Trophoblast cell (in vitro differentiated cells and primary cell): ENCODE measurements at regions not wholly inside any gene's neighbourhood (a gene's known extent, or its start where the extent isn't known, plus 50 kb on each side); places are given as distances from the start of the nearest gene placed in this dataset.
"Not testable (repeated sequence)": the region's sequence is repeated elsewhere in the genome, so short reads cannot be mapped to it uniquely, and the experiment has no call there.

Experiments
- DNase-seq, 2 donors: peaks; one replicate each; pipeline ENCODE4 v3.0.0-alpha.2; 2016
- H2AFZ ChIP-seq: 2 replicates; pipeline ENCODE4 v1.6.1; 2013; ENCODE audit warnings: low read length, moderate library complexity, mild to moderate bottlenecking; ENCODE audit not compliant: insufficient read depth, poor library complexity
- H2AK5ac ChIP-seq: 2 replicates; pipeline ENCODE4 v1.6.1; 2013; ENCODE audit warnings: mild to moderate bottlenecking, low read length
- H2BK120ac ChIP-seq: 2 replicates; pipeline ENCODE4 v1.6.1; 2013; ENCODE audit warnings: low read length, mild to moderate bottlenecking, moderate library complexity; ENCODE audit not compliant: insufficient read depth, poor library complexity
- H2BK12ac ChIP-seq: 2 replicates; pipeline ENCODE4 v1.6.1; 2013; ENCODE audit warnings: mild to moderate bottlenecking, low read length, moderate library complexity
- H2BK5ac ChIP-seq: 2 replicates; pipeline ENCODE4 v1.6.1; 2013; ENCODE audit warnings: low read length, low read depth, moderate library complexity, mild to moderate bottlenecking; ENCODE audit not compliant: poor library complexity
- H3K14ac ChIP-seq: 2 replicates; pipeline ENCODE4 v1.6.1; 2013; ENCODE audit warnings: mild to moderate bottlenecking, low read length
- H3K18ac ChIP-seq: 2 replicates; pipeline ENCODE4 v1.6.1; 2013; ENCODE audit warnings: mild to moderate bottlenecking, low read length
- H3K23ac ChIP-seq: 2 replicates; pipeline ENCODE4 v1.6.1; 2013; ENCODE audit warnings: low read length
- H3K27ac ChIP-seq: 2 replicates; pipeline ENCODE4 v1.5.1; 2013; ENCODE audit warnings: low read depth, mild to moderate bottlenecking, inconsistent platforms, low read length, moderate library complexity
- H3K27me3 ChIP-seq: 2 replicates; pipeline ENCODE4 v1.6.1; 2013; ENCODE audit warnings: inconsistent platforms, mild to moderate bottlenecking, low read length, moderate library complexity; ENCODE audit not compliant: insufficient read depth
- H3K36me3 ChIP-seq, 2 experiments: 1 replicate in 1 of 2; 2 replicates in 1 of 2; pipeline ENCODE4 v1.6.1; 2013; ENCODE audit warnings: low read length in 2 of 2, mild to moderate bottlenecking in 2 of 2, moderate library complexity in 1 of 2; ENCODE audit not compliant: insufficient read depth in 2 of 2, control insufficient read depth in 1 of 2
- H3K4ac ChIP-seq: 2 replicates; pipeline ENCODE4 v1.6.1; 2013; ENCODE audit warnings: low read depth, mild to moderate bottlenecking, low read length, moderate library complexity
- H3K4me1 ChIP-seq, 2 experiments: 1 replicate in 1 of 2; 2 replicates in 1 of 2; pipeline ENCODE4 v1.6.1; 2013; ENCODE audit warnings: low read length in 2 of 2, mild to moderate bottlenecking in 2 of 2, moderate library complexity in 1 of 2; ENCODE audit not compliant: insufficient read depth in 2 of 2, control insufficient read depth in 1 of 2
- H3K4me2 ChIP-seq: 2 replicates; pipeline ENCODE4 v1.6.1; 2013; ENCODE audit warnings: inconsistent platforms, mild to moderate bottlenecking, low read length, moderate library complexity
- H3K4me3 ChIP-seq: 2 replicates; pipeline ENCODE4 v1.5.1; 2013; ENCODE audit warnings: mild to moderate bottlenecking, low read depth, low read length, inconsistent platforms
- H3K79me1 ChIP-seq: one replicate; pipeline ENCODE4 v1.6.1; 2013; ENCODE audit warnings: low read length
- H3K79me2 ChIP-seq: 2 replicates; pipeline ENCODE4 v1.6.1; 2013; ENCODE audit warnings: low read length, mild to moderate bottlenecking; ENCODE audit not compliant: control insufficient read depth, insufficient read depth, poor library complexity
- H3K9ac ChIP-seq: 2 replicates; pipeline ENCODE4 v1.6.1; 2013; ENCODE audit warnings: mild to moderate bottlenecking, low read length
- H3K9me3 ChIP-seq: 2 replicates; pipeline ENCODE4 v1.6.1; 2013; ENCODE audit warnings: low read depth, mild to moderate bottlenecking, control low read depth, inconsistent platforms, low read length; ENCODE audit not compliant: insufficient read depth
- H4K12ac ChIP-seq: 2 replicates; pipeline ENCODE4 v1.6.1; 2013; ENCODE audit warnings: low read depth, mild to moderate bottlenecking, low read length, moderate library complexity
- H4K8ac ChIP-seq: 2 replicates; pipeline ENCODE4 v1.6.1; 2013; ENCODE audit warnings: low read depth, mild to moderate bottlenecking, low read length, moderate library complexity
- H4K91ac ChIP-seq: one replicate; pipeline ENCODE4 v1.6.1; 2013; ENCODE audit warnings: low read depth, mild to moderate bottlenecking, low read length, moderate library complexity
- WGBS: extraction: QIAGEN DNeasy Blood & Tissue Kit; methylation state at CpG from one replicate; pipeline ENCODE4 v1.1.7; 2013; ENCODE audit warnings: missing lambda C conversion rate; ENCODE audit not compliant: insufficient read length, insufficient coverage; ENCODE audit errors: extremely low coverage; 5-methylcytosine and 5-hydroxymethylcytosine counted together

GRCh38 chrX:734362-734761 is 103.8 kb downstream of the SHOX start:
- no peaks in the 10 kb centered on the region for H3K36me3 ChIP-seq
- H3K79me2 ChIP-seq = no peaks in the 10 kb centered on the region
- no peak overlapping the region for H3K4me3 ChIP-seq
- no peak overlapping the region for H2AK5ac ChIP-seq
- no peak overlapping the region for H3K4ac ChIP-seq
- no peak overlapping the region for H4K91ac ChIP-seq
- H2AFZ ChIP-seq = no peak overlapping the region
- no peaks in the 10 kb centered on the region for H3K4me1 ChIP-seq
- DNase-seq = no peak
- H3K14ac ChIP-seq = no peak overlapping the region
- no peak overlapping the region for H3K9ac ChIP-seq
- no peak overlapping the region for H4K8ac ChIP-seq
- H4K12ac ChIP-seq = no peak overlapping the region
- no peak overlapping the region for H2BK5ac ChIP-seq
- no CpG with 5 or more reads among the region's 17 CpGs for WGBS
- no peaks in the 10 kb centered on the region for H3K27me3 ChIP-seq
- H3K9me3 ChIP-seq = peaks cover 3% of the 10 kb centered on the region
- no peak overlapping the region for H2BK12ac ChIP-seq
- no peak overlapping the region for H3K18ac ChIP-seq
- H2BK120ac ChIP-seq = no peak overlapping the region
- no peaks in the 10 kb centered on the region for H3K79me1 ChIP-seq
- H3K23ac ChIP-seq = no peak overlapping the region
- H3K27ac ChIP-seq = no peak overlapping the region
- no peak overlapping the region for H3K4me2 ChIP-seq

GRCh38 chrX:733961-734360 is 103.4 kb downstream of the SHOX start:
- DNase-seq = no peak

GRCh38 chrX:729583-730409 is 99.2 kb downstream of the SHOX start:
- no peak for DNase-seq
- no peak overlapping the region for H3K9ac ChIP-seq
- H4K12ac ChIP-seq = no peak overlapping the region
- H3K14ac ChIP-seq = no peak overlapping the region
- H4K91ac ChIP-seq = no peak overlapping the region
- H4K8ac ChIP-seq = no peak overlapping the region
- H3K4me1 ChIP-seq = no peaks in the 10 kb centered on the region
- H3K27ac ChIP-seq = no peak overlapping the region
- H3K27me3 ChIP-seq = no peaks in the 10 kb centered on the region
- peaks cover 4% of the 10 kb centered on the region for H3K9me3 ChIP-seq
- no peak overlapping the region for H3K4me3 ChIP-seq
- H2BK120ac ChIP-seq = no peak overlapping the region
- no peak overlapping the region for H2AFZ ChIP-seq
- no peak overlapping the region for H2BK5ac ChIP-seq
- H2BK12ac ChIP-seq = no peak overlapping the region
- no peaks in the 10 kb centered on the region for H3K79me1 ChIP-seq
- H3K36me3 ChIP-seq = no peaks in the 10 kb centered on the region
- no peak overlapping the region for H3K18ac ChIP-seq
- no peak overlapping the region for H3K4me2 ChIP-seq
- no peak overlapping the region for H3K4ac ChIP-seq
- no CpG with 5 or more reads among the region's 21 CpGs for WGBS
- H3K79me2 ChIP-seq = no peaks in the 10 kb centered on the region
- H2AK5ac ChIP-seq = no peak overlapping the region
- H3K23ac ChIP-seq = no peak overlapping the region

More at GRCh38 chrX:733961-734360, 103.4 kb downstream of the SHOX start:
- Histone ChIP-seq H3K79me2 (no peaks in the 10 kb centered on the region), H2BK12ac (no peak overlapping the region), H3K14ac (no peak overlapping the region), H2AK5ac (no peak overlapping the region), H3K27ac (no peak overlapping the region), H2BK120ac (no peak overlapping the region), H3K27me3 (no peaks in the 10 kb centered on the region), H3K18ac (no peak overlapping the region), H3K36me3 (no peaks in the 10 kb centered on the region), H4K8ac (no peak overlapping the region), H3K4me2 (no peak overlapping the region), H2BK5ac (no peak overlapping the region), H3K4ac (no peak overlapping the region), H3K9ac (no peak overlapping the region), H3K4me1 (no peaks in the 10 kb centered on the region), H4K12ac (no peak overlapping the region), H3K23ac (no peak overlapping the region), H2AFZ (no peak overlapping the region), H3K79me1 (no peaks in the 10 kb centered on the region), H3K4me3 (no peak overlapping the region), H4K91ac (no peak overlapping the region), H3K9me3 (peaks cover 3% of the 10 kb centered on the region)
- WGBS = no CpG with 5 or more reads among the region's 9 CpGs

GRCh38 chrX:729101-729500 is 98.5 kb downstream of the SHOX start:
- not testable (repeated sequence) for H2AFZ ChIP-seq, H3K23ac ChIP-seq, H3K27ac ChIP-seq, H2BK120ac ChIP-seq, H3K79me1 ChIP-seq, H3K36me3 ChIP-seq, H3K4me3 ChIP-seq, H2BK5ac ChIP-seq, H4K8ac ChIP-seq, H3K14ac ChIP-seq, DNase-seq, H4K91ac ChIP-seq, H3K4ac ChIP-seq, H3K4me1 ChIP-seq, H2AK5ac ChIP-seq, H3K4me2 ChIP-seq, H3K18ac ChIP-seq, H3K79me2 ChIP-seq, H3K27me3 ChIP-seq, H4K12ac ChIP-seq, H3K9me3 ChIP-seq, H3K9ac ChIP-seq, H2BK12ac ChIP-seq
- WGBS = no CpG with 5 or more reads among the region's 14 CpGs
